ENCODE measurements at regions not wholly inside any gene's neighbourhood (a gene's known extent, or its start where the extent isn't known, plus 50 kb on each side); places are given as distances from the start of the nearest gene placed in this dataset.

GRCh38 chr12:34605955-34606748 is 583.9 kb downstream of the ALG10 start:
- Histone ChIP-seq H3K79me2 (ENCODE audit: insufficient read depth, low read length) (no peaks in the 10 kb centered on the region), H3K36me3 (replicated peaks in 1 of 2; ENCODE audit: control insufficient read depth in 1 of 2, insufficient read depth in 2 of 2, low read length in 2 of 2) (no peaks in the 10 kb centered on the region), H3K4me1 (ENCODE audit: insufficient read depth, low read length) (no peaks in the 10 kb centered on the region), H3K9me3 (ENCODE audit: low read length) (peaks cover 72% of the 10 kb centered on the region), H3K27ac (ENCODE audit: extremely low read length, insufficient read depth, low read length) (no peak overlapping the region), H3K9ac (ENCODE audit: insufficient read depth, low read depth, low read length) (no peak overlapping the region), H3K4me2 (ENCODE audit: low read depth, low read length) (no peak overlapping the region), H4K20me1 (ENCODE audit: insufficient read depth, low read length) (no peaks in the 10 kb centered on the region), H3K4me3 (replicated peaks in 1 of 3; ENCODE audit: insufficient read depth in 1 of 3, low read depth in 2 of 3, low read length in 3 of 3) (no peak overlapping the region), H2AFZ (ENCODE audit: low read length) (no peak overlapping the region), H3K27me3 (ENCODE audit: control insufficient read depth in 1 of 2, insufficient read depth in 2 of 2, low read length in 2 of 2) (no peaks in the 10 kb centered on the region)
- TF ChIP-seq FOXC1 (CRISPR knock-in tag; IDR thresholded peaks at IDR 0.05; ENCODE audit: borderline replicate concordance) (no peak), NBN (conservative IDR thresholded peaks at IDR 0.05) (no peak), ZNF609 (CRISPR knock-in tag; IDR thresholded peaks at IDR 0.05; ENCODE audit: borderline replicate concordance) (no peak), SMYD3 (CRISPR knock-in tag; IDR thresholded peaks at IDR 0.05) (no peak), RBM39 (IDR thresholded peaks at IDR 0.05; ENCODE audit: low read depth, low read length, poor library complexity, severe bottlenecking) (no peak), ZNF7 (CRISPR knock-in tag; IDR thresholded peaks at IDR 0.05) (no peak), EEA1 (CRISPR knock-in tag; IDR thresholded peaks at IDR 0.05; ENCODE audit: borderline replicate concordance) (no peak), AFF4 (CRISPR knock-in tag; IDR thresholded peaks at IDR 0.05) (no peak), ZNF770 (CRISPR knock-in tag; IDR thresholded peaks at IDR 0.05) (no peak), ZNF564 (CRISPR knock-in tag; IDR thresholded peaks at IDR 0.05) (no peak), SP2 (CRISPR knock-in tag; IDR thresholded peaks at IDR 0.05) (no peak), HMG20A (CRISPR knock-in tag; IDR thresholded peaks at IDR 0.05; ENCODE audit: borderline replicate concordance) (no peak), GLI4 (CRISPR knock-in tag; IDR thresholded peaks at IDR 0.05; ENCODE audit: borderline replicate concordance) (no peak)
- in situ Hi-C loops (cut with HindIII; ENCODE audit: extremely low pct_ligation_motif_present, low pct_unique_long_range_greater_than_20kb): no loop called here
- CTCF ChIA-PET (ENCODE audit: low intra/inter-chr PET ratio, low total read pairs): no interaction called here
- POLR2A ChIA-PET: no interaction called here
- intact Hi-C loops (cut with micrococcal nuclease; ENCODE audit: unreplicated experiment): no loop called here
- FAIRE-seq (no peak), ATAC-seq (no peak), DNase-seq (ENCODE audit: low spot score) (no peak)
- no TSS peak for BruUV-seq (replicated peaks)
- 25% methylated on average over 22 of the region's 27 CpGs for WGBS (ENCODE audit: low lambda C conversion rate)

Measured in HepG2 (cell line).